NB4 (cell line): ENCODE measurements at regions not wholly inside any gene's neighbourhood (a gene's known extent, or its start where the extent isn't known, plus 50 kb on each side); places are given as distances from the start of the nearest gene placed in this dataset.

ENCODE experiments used
- DNase-seq: peaks from one replicate; pipeline ENCODE4 v3.0.0; 2010; ENCODE audit warnings: low read depth
- H3K4me3 ChIP-seq: one replicate; pipeline ENCODE4 v1.5.1; 2011; ENCODE audit warnings: mild to moderate bottlenecking, low read depth, low read length, moderate library complexity
- CTCF ChIP-seq: IDR thresholded peaks from one replicate; pipeline ENCODE4 v1.5.1; 2012; ENCODE audit warnings: low read depth, low read length
- MAX ChIP-seq: IDR thresholded peaks from 2 replicates; pipeline ENCODE4 v1.6.1; 2011; ENCODE audit warnings: low read depth, low read length
- MYC ChIP-seq: IDR thresholded peaks from 2 replicates; pipeline ENCODE4 v1.6.1; 2011; ENCODE audit warnings: low read depth, low read length
- POLR2A ChIP-seq: IDR thresholded peaks from 2 replicates; pipeline ENCODE4 v1.6.1; 2011; ENCODE audit warnings: mild to moderate bottlenecking; ENCODE audit not compliant: insufficient read length; ENCODE audit errors: extremely low read depth

- no peak overlapping the region for H3K4me3 ChIP-seq
- no peak for DNase-seq
- TF ChIP-seq MAX (no peak), CTCF (no peak), MYC (no peak), POLR2A (no peak)
Measured at GRCh38 chr18:76149734-76150133, 345.3 kb downstream of the ZNF516 start.

- TF ChIP-seq CTCF (no peak), MYC (no peak), MAX (no peak), POLR2A (no peak)
Measured at GRCh38 chr18:76149284-76149683, 345.8 kb downstream of the ZNF516 start.

GRCh38 chr18:76145521-76146376, 349.3 kb downstream of the ZNF516 start:
- no peak overlapping the region for H3K4me3 ChIP-seq
- TF ChIP-seq MYC (no peak), CTCF (no peak), POLR2A (no peak), MAX (no peak)
- no peak for DNase-seq

More at GRCh38 chr18:76149284-76149683, 345.8 kb downstream of the ZNF516 start:
- no peak for DNase-seq
- no peak overlapping the region for H3K4me3 ChIP-seq

- TF ChIP-seq MYC (no peak), POLR2A (no peak), MAX (no peak), CTCF (no peak)
- no peak overlapping the region for H3K4me3 ChIP-seq
- no peak for DNase-seq
Measured at GRCh38 chr18:76144844-76145243, 350.2 kb downstream of the ZNF516 start.

GRCh38 chr18:76142611-76143010, 352.4 kb downstream of the ZNF516 start:
- TF ChIP-seq MYC (no peak), POLR2A (no peak), CTCF (no peak), MAX (no peak)
- DNase-seq = no peak
- H3K4me3 ChIP-seq = no peak overlapping the region

- DNase-seq = no peak
- H3K4me3 ChIP-seq = no peak overlapping the region
- TF ChIP-seq POLR2A (no peak), MYC (no peak), CTCF (no peak), MAX (no peak)
Measured at GRCh38 chr18:76139844-76140243, 355.2 kb downstream of the ZNF516 start.
